C4-2B (cell line): ENCODE measurements at regions not wholly inside any gene's neighbourhood (a gene's known extent, or its start where the extent isn't known, plus 50 kb on each side); places are given as distances from the start of the nearest gene placed in this dataset.

Experiments
- H3K27ac ChIP-seq: fragments of 450-650 bp; 2 replicates; pipeline ENCODE4 v1.5.1; 2017
- ZFX ChIP-seq: fragments of 450-650 bp; IDR thresholded peaks from 2 replicates; pipeline ENCODE4 v1.6.1; 2017
- TF ChIP-seq, protein P1 (sequence below): fragments of 450-650 bp; conservative IDR thresholded peaks from 2 replicates; pipeline ENCODE4 v1.5.1; 2017; ENCODE audit warnings: mild to moderate bottlenecking

DNA sequence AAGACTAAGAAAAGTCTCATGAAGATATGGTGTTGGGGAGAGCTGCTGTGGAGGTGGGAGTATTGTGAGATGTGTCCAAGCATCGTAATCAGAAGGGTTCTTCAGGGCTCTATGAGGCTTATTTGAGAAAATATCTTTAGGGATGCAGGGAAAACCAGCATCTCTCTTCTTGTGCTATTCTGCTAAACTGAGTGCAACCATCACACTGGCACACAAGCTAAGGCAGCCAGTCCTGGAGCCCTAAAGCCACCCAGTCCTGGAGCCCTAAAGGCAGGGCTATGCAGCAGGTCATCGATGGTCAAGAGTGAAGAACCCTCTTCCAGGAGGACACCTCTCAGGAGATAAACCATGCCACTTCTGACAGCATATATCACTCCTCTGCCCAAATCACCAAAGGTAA lies 445.2 kb upstream of the MIR17HG start:
- TF ChIP-seq ZFX = no peak
- TF ChIP-seq, protein P1, sequence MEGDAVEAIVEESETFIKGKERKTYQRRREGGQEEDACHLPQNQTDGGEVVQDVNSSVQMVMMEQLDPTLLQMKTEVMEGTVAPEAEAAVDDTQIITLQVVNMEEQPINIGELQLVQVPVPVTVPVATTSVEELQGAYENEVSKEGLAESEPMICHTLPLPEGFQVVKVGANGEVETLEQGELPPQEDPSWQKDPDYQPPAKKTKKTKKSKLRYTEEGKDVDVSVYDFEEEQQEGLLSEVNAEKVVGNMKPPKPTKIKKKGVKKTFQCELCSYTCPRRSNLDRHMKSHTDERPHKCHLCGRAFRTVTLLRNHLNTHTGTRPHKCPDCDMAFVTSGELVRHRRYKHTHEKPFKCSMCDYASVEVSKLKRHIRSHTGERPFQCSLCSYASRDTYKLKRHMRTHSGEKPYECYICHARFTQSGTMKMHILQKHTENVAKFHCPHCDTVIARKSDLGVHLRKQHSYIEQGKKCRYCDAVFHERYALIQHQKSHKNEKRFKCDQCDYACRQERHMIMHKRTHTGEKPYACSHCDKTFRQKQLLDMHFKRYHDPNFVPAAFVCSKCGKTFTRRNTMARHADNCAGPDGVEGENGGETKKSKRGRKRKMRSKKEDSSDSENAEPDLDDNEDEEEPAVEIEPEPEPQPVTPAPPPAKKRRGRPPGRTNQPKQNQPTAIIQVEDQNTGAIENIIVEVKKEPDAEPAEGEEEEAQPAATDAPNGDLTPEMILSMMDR = no peak
- H3K27ac ChIP-seq = no peak overlapping the region

DNA sequence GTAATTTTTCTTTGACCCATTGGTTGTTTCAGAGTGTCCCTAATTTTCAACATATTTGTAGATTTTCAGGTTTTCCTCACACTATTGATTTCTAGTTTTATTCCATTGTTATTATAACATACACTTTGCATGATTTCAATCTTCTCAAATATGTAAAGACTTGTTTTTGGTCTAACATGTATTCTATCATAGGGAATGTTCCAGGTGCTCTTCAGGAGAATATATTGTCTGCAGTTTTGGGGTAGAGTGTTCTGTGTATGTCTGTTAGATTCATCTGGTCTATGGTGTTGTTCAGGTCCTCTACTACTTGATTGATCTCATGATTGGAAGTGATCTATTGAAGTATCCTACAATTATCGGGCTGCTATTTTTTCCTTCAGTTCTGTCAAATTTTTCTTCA lies 440.9 kb upstream of the MIR17HG start:
- TF ChIP-seq, protein P1 = no peak
- TF ChIP-seq ZFX = no peak
- no peak overlapping the region for H3K27ac ChIP-seq

DNA sequence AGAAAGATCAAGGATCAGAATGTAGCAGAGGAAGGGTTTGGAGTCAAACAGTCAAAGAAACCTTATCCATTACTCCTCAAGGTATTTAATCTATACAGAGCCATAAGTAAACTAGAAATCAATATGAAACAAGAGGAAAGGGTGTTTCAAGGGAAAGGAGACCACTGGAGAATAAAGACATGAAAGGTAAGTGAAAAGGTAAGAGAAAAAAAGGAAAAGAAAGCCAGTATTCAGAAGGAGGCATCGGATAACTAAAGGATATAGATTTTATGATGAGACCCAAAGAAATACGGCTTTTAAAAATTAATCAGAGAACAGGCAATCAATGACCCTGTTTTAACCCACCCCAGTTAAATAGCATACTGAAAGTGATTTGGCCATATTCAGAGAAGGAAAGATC lies 438.7 kb upstream of the MIR17HG start:
- no peak overlapping the region for H3K27ac ChIP-seq
- TF ChIP-seq, protein P1 = no peak
- no peak for TF ChIP-seq ZFX

DNA sequence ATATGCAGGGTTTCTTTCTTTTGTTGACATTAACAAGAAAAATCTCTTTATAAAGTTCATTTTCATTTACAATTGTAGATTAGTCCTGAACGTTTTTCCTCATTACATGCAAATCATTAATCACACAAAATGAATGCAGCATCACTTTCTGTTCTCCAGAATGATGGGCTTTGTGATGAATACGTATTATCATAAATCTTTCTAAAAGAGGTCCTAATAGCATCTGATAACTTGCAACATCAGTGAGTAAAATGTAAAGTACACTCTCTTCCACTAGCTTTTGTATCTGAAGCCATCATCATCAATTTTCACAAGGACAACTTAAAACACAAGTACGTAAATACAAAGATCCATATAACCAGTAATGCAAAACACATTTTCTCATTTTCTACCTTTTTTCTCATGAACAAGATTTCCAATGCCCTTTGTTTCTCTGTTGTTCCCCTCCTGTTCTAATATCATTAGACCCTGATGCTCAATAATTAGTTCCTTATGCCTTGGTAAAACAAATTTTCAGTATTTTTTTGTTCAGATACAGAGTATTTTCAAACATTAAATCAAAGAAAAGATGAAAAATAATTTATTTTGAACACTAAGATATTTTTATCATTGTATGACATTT lies 437.4 kb upstream of the MIR17HG start:
- no peak overlapping the region for H3K27ac ChIP-seq
- TF ChIP-seq, protein P1 = no peak
- TF ChIP-seq ZFX = no peak

DNA sequence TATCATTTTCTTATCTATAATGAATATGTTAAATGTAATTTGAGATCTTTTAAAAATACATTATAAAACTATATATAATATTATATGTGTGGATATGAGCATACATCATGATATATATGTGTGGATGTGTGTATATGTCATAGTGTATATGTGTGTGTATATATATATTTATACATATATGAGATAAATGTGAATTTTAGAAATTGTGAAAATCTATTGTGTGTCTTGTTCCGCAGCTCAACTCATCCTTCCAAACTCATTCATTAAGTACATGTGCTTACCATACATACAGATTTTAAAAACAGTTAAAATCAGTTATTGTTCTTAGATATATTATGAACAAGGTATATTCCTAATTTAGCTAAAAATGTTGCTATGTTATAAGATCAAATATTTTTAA lies 435.2 kb upstream of the MIR17HG start:
- no peak for TF ChIP-seq ZFX
- TF ChIP-seq, protein P1 = no peak
- H3K27ac ChIP-seq = no peak overlapping the region

DNA sequence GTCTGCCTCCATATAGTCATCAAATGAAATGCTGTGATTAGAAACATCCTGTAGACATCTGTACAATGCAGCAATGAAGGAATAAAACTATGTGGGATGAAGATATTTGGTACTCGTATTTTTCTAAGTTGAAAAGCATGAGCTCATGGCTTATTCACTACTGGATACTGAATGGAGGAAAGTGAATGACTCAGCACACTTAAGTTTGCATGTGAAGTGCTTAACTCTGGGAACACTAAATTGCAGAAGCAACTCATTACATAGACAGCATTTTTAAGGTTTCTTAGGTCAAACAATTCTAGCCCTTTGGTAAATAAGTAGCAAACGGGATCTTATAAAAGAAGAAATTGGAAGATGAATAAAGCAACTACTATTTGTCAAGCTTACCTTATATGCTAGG lies 429.0 kb upstream of the MIR17HG start:
- TF ChIP-seq, protein P1 = no peak
- TF ChIP-seq ZFX = no peak
- no peak overlapping the region for H3K27ac ChIP-seq

DNA sequence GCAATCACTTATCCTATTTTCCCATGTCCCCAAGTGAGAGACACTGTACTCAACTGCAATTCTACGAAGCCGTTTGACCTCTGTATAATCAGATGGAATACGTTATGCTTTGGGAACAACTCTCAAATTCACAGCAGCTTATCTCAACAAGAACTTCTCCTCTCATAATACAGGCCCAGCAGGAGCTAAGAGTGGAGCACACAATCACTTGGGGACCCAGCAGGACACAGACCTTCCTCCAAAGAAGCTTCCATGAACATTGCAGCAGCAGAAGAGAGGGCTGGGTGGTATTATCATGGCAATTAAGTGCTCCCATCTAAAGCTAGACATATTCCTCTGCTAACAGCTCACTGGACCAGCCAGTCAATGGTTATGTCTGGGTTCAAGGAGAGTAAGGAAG lies 428.3 kb upstream of the MIR17HG start:
- TF ChIP-seq ZFX = no peak
- TF ChIP-seq, protein P1 = no peak
- H3K27ac ChIP-seq = no peak overlapping the region
